ENCODE measurements at regions not wholly inside any gene's neighbourhood (a gene's known extent, or its start where the extent isn't known, plus 50 kb on each side); places are given as distances from the start of the nearest gene placed in this dataset.

DNA sequence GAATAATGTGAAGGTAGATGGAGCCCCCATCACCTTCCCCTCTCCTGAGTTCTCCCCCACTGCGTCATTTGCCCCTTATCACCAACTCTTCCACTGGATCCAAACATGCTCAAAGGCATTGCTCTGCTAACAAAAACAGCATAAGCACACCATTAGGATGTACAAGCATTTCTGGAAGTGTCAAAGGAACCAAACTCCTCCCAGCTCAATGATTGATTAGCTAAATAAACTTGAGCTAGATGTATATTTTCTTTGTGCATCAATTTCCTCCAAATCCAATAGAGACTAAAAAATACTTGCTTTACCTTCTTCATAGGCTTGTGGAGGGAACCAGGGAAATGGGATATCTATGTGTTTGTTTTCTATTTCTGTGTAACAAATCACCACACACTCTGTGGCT lies 248.4 kb upstream of the JARID2 start:
- Mint-ChIP-seq H3K27ac (no peak overlapping the region), H3K4me3 (no peak overlapping the region), H3K4me1 (no peaks in the 10 kb centered on the region), H3K36me3 (ENCODE audit: low read depth) (no peaks in the 10 kb centered on the region), H3K27me3 (no peaks in the 10 kb centered on the region), H3K9me3 (no peaks in the 10 kb centered on the region)
- TF ChIP-seq, protein P1, sequence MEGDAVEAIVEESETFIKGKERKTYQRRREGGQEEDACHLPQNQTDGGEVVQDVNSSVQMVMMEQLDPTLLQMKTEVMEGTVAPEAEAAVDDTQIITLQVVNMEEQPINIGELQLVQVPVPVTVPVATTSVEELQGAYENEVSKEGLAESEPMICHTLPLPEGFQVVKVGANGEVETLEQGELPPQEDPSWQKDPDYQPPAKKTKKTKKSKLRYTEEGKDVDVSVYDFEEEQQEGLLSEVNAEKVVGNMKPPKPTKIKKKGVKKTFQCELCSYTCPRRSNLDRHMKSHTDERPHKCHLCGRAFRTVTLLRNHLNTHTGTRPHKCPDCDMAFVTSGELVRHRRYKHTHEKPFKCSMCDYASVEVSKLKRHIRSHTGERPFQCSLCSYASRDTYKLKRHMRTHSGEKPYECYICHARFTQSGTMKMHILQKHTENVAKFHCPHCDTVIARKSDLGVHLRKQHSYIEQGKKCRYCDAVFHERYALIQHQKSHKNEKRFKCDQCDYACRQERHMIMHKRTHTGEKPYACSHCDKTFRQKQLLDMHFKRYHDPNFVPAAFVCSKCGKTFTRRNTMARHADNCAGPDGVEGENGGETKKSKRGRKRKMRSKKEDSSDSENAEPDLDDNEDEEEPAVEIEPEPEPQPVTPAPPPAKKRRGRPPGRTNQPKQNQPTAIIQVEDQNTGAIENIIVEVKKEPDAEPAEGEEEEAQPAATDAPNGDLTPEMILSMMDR (IDR thresholded peaks at IDR 0.05): no peak
- DNase-seq (no peak), ATAC-seq (ENCODE audit: low read depth) (no peak)
- POLR2A ChIA-PET: interaction anchor here (0.6 kb wide), 1 partner anchor 477 kb away, joined by 3 read pairs; no protein-coding TSS in a partner anchor
- intact Hi-C loops (cut with micrococcal nuclease): no loop called here
- CTCF ChIA-PET: no interaction called here

DNA sequence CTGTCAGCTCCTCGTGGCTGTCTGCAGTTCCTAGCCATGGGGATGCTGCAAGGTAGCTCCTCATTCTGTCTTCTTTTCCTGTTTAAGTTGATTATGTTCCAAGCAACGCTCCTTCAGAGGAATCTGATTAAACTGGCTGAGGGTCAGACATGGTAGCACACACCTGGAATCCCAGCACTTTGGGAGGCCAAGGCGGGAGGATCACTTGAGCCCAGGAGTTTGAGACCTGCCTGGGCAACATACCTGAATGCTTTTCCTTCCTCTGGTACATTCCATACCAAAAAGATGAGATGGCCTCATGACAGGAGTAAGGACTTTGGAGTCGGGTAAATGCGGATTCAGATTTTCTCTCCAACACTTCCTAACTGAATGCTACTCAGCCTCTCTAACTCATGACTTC lies 246.8 kb upstream of the JARID2 start:
- TF ChIP-seq, protein P1 (IDR thresholded peaks at IDR 0.05): no peak
- ChIA-PET POLR2A (interaction anchor here (0.5 kb wide), 1 partner anchor 11 kb away, joined by 8 read pairs; no protein-coding TSS in a partner anchor), CTCF (no interaction called here)
- no peak for ATAC-seq (ENCODE audit: low read depth)
- no peak overlapping the region for H3K27ac Mint-ChIP-seq
- intact Hi-C loops (cut with micrococcal nuclease): no loop called here
- H3K9me3 Mint-ChIP-seq: no peaks in the 10 kb centered on the region
- H3K27me3 Mint-ChIP-seq: no peaks in the 10 kb centered on the region
- no peak overlapping the region for H3K4me3 Mint-ChIP-seq
- no peaks in the 10 kb centered on the region for H3K36me3 Mint-ChIP-seq (ENCODE audit: low read depth)
- no peak for DNase-seq
- H3K4me1 Mint-ChIP-seq: no peaks in the 10 kb centered on the region

DNA sequence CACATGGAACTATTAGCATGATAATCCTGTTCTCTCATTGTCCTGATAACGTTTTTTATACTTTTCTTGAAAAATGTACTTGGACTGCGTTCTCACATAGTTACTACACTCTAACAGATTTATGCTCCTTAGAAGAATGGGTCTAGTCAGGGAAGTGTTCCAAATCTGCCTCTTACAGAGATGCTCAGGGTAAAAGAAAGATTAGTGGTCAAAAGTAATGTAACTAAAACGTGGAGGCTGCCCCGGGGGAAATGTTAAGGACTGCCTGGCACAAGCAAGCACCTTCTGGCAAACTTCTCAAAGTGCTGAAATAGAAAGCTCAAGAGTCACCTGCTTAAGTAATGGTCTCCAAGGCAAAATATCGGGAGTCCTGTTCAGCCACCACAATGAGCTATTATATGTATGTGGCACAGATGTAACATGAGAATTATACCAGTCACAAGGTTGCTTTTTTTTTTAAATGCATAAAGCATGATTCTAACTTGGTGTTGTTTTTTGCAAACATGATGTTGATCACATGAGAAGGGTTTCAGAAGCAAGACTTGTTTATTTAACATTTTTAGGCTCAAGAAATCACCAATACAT lies 244.5 kb upstream of the JARID2 start:
- H3K4me1 Mint-ChIP-seq: no peaks in the 10 kb centered on the region
- H3K27me3 Mint-ChIP-seq: no peaks in the 10 kb centered on the region
- H3K27ac Mint-ChIP-seq: no peak overlapping the region
- DNase-seq (no peak), ATAC-seq (ENCODE audit: low read depth) (no peak)
- no peaks in the 10 kb centered on the region for H3K36me3 Mint-ChIP-seq (ENCODE audit: low read depth)
- CTCF ChIA-PET: no interaction called here
- TF ChIP-seq, protein P1 (IDR thresholded peaks at IDR 0.05): no peak
- H3K9me3 Mint-ChIP-seq: no peaks in the 10 kb centered on the region
- H3K4me3 Mint-ChIP-seq: no peak overlapping the region
- POLR2A ChIA-PET: interaction anchor here (0.6 kb wide), 1 partner anchor 363 kb away, joined by 3 read pairs; no protein-coding TSS in a partner anchor
- intact Hi-C loops (cut with micrococcal nuclease): no loop called here

DNA sequence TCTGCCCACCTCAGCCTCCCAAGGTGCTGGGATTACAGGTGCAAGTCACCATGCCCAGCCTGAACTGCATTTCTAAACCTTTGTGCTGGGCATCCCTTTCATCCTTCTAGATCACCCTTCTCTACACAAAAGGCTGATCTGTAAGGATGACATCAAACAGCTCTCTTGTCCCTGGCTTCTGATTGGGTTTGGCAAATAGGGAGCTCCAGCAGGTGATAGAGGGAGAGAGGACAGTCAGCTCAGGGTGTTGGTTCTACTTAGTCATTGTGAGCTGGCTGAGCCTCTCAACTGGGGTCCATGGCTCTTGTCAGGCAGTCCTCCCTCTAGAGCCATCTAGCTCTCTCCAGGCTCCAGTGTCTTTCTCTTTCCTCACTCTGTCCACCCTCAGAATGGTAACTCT lies 237.6 kb upstream of the JARID2 start:
- Mint-ChIP-seq H3K27me3 (no peaks in the 10 kb centered on the region), H3K4me3 (no peak overlapping the region), H3K9me3 (no peaks in the 10 kb centered on the region), H3K4me1 (peaks cover 13% of the 10 kb centered on the region), H3K27ac (no peak overlapping the region), H3K36me3 (ENCODE audit: low read depth) (no peaks in the 10 kb centered on the region)
- ChIA-PET CTCF (no interaction called here), POLR2A (interaction anchor here (0.7 kb wide), 1 partner anchor 140 kb away, joined by 3 read pairs; no protein-coding TSS in a partner anchor)
- intact Hi-C loops (cut with micrococcal nuclease): no loop called here
- DNase-seq (no peak), ATAC-seq (ENCODE audit: low read depth) (no peak)
- TF ChIP-seq, protein P1 (IDR thresholded peaks at IDR 0.05): no peak

DNA sequence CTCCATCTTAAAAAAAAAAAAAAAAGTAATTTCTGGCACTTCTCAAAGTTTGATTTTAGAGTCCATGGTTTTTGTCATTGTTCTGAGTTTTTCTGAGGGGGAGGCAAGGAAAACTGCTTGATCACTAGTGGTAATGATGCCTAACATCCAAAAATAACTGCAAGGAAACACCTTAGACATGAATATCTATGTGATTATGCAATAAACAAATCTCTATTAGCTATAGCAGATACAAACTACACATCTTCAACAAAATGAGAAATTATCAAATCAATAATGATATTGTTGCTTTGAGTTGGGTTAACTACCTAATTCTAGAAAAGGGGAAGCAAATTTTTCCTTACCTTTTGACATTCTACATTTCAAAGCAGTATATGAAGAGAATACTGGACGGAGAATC lies 230.9 kb upstream of the JARID2 start:
- H3K27me3 Mint-ChIP-seq: no peaks in the 10 kb centered on the region
- TF ChIP-seq, protein P1 (IDR thresholded peaks at IDR 0.05): no peak
- peaks cover 18% of the 10 kb centered on the region for H3K4me1 Mint-ChIP-seq
- ChIA-PET POLR2A (interaction anchor here (0.7 kb wide), 1 partner anchor 478 kb away, joined by 6 read pairs; no protein-coding TSS in a partner anchor), CTCF (no interaction called here)
- DNase-seq: no peak
- H3K4me3 Mint-ChIP-seq: no peak overlapping the region
- no peaks in the 10 kb centered on the region for H3K9me3 Mint-ChIP-seq
- ATAC-seq (ENCODE audit: low read depth): no peak
- no peak overlapping the region for H3K27ac Mint-ChIP-seq
- intact Hi-C loops (cut with micrococcal nuclease): no loop called here
- H3K36me3 Mint-ChIP-seq (ENCODE audit: low read depth): no peaks in the 10 kb centered on the region

All from activated B cell treated with CpG ODN at 0.5 μM for 24 hours (primary cell).